ENCODE measurements at regions not wholly inside any gene's neighbourhood (a gene's known extent, or its start where the extent isn't known, plus 50 kb on each side); places are given as distances from the start of the nearest gene placed in this dataset.

- TF ChIP-seq CTCF (IDR thresholded peaks at IDR 0.05) = no peak
- DNase-seq (no peak), ATAC-seq (no peak)
- intact Hi-C loops (cut with DNase I) = no loop called here
- Histone ChIP-seq H3K27ac (no peak overlapping the region), H3K4me3 (no peak overlapping the region), H3K4me1 (no peaks in the 10 kb centered on the region), H3K27me3 (peaks cover 0 to 29% (median 0%) of the 10 kb centered on the region in 7 donors), H3K9me3 (no peaks in the 10 kb centered on the region), H3K36me3 (no peaks in the 10 kb centered on the region)
- WGBS, 2 donors = 91 to 100% methylated on average over 1 of the region's 1 CpG
Measured at GRCh38 chrX:101732870-101733269, 73.2 kb upstream of the ARMCX2 start.

- DNase-seq = no peak
- no peaks in the 10 kb centered on the region for H3K4me1 ChIP-seq
- no peak overlapping the region for H3K27ac ChIP-seq
- no peak for ATAC-seq
- H3K4me3 ChIP-seq = no peak overlapping the region
- 54 to 64% methylated on average over 1 of the region's 1 CpG for WGBS, 2 donors
- H3K9me3 ChIP-seq = no peaks in the 10 kb centered on the region
- peaks cover 0 to 34% (median 0%) of the 10 kb centered on the region in 7 donors for H3K27me3 ChIP-seq
- intact Hi-C loops (cut with DNase I) = no loop called here
- TF ChIP-seq CTCF (IDR thresholded peaks at IDR 0.05) = no peak
- H3K36me3 ChIP-seq = no peaks in the 10 kb centered on the region
Measured at GRCh38 chrX:101729986-101730385, 70.3 kb upstream of the ARMCX2 start.

Data from heart right ventricle (tissue), 16 donors.